H1 (cell line): ENCODE measurements at regions not wholly inside any gene's neighbourhood (a gene's known extent, or its start where the extent isn't known, plus 50 kb on each side); places are given as distances from the start of the nearest gene placed in this dataset.
A peak's percentile ranks its signal among the peaks of the same experiment; 100 is the strongest.

Experiments
- CTCF ChIA-PET: fragments of 300-600 bp; sonication (Branson Sonifier 250); formaldehyde crosslinking; loops from one replicate; lab custom pipeline; 2021; ENCODE audit not compliant: partially characterized antibody; lab: Charles Lee
- POLR2A ChIA-PET: fragments of 300-600 bp; sonication (Branson Sonifier 250); formaldehyde crosslinking; loops from one replicate; lab custom pipeline; 2021; ENCODE audit warnings: inconsistent platforms; ENCODE audit not compliant: partially characterized antibody; lab: Charles Lee
- DNase-seq, 2 experiments: peaks; one replicate each; pipeline versions ENCODE4 v3.0.0 to v3.0.0-alpha.2; 2010 to 2022; ENCODE audit warnings: low spot score in 2 of 2, low read depth in 1 of 2, mixed read lengths in 1 of 2
- FAIRE-seq: peaks from 2 replicates; lab custom pipeline; 2011; peaks lifted over from hg19 to GRCh38; lab: Jason Lieb, UNC
- H2AFZ ChIP-seq: 2 replicates; pipeline ENCODE4 v1.8.1; 2012; ENCODE audit warnings: low read length, inconsistent platforms
- H2AK5ac ChIP-seq: 2 replicates; pipeline ENCODE4 v1.6.1; 2013; ENCODE audit warnings: low read depth, low read length
- H2BK120ac ChIP-seq: replicated peaks from 2 replicates; pipeline ENCODE3; 2013; ENCODE audit warnings: low read depth, low read length, inconsistent platforms
- H2BK12ac ChIP-seq: 2 replicates; pipeline ENCODE4 v1.6.1; 2013; ENCODE audit warnings: low read depth, low read length
- H2BK15ac ChIP-seq: 2 replicates; pipeline ENCODE4 v1.6.1; 2013; ENCODE audit warnings: low read length
- H2BK20ac ChIP-seq: 2 replicates; pipeline ENCODE4 v1.6.1; 2013; ENCODE audit warnings: low read length
- H2BK5ac ChIP-seq: 2 replicates; pipeline ENCODE4 v1.6.1; 2013; ENCODE audit warnings: low read depth, low read length
- H3K14ac ChIP-seq: 2 replicates; pipeline ENCODE4 v1.6.1; 2013; ENCODE audit warnings: inconsistent platforms; ENCODE audit not compliant: insufficient read length
- H3K18ac ChIP-seq: 2 replicates; pipeline ENCODE4 v1.6.1; 2013; ENCODE audit warnings: low read length; ENCODE audit errors: extremely low read depth
- H3K23ac ChIP-seq: 2 replicates; pipeline ENCODE4 v1.6.1; 2013; ENCODE audit warnings: inconsistent platforms; ENCODE audit not compliant: insufficient read length
- H3K23me2 ChIP-seq: 2 replicates; pipeline ENCODE4 v1.6.1; 2013; ENCODE audit warnings: low read depth, low read length
- H3K27ac ChIP-seq: 2 replicates; pipeline ENCODE4 v1.6.1; 2011; ENCODE audit warnings: low read depth, low read length, inconsistent platforms
- H3K27me3 ChIP-seq, 4 experiments: replicated peaks in 1 of 4; 1 replicate in 1 of 4; 2 replicates in 3 of 4; pipeline versions ENCODE4 v1.6.1 to v1.8.1; 2011 to 2013; ENCODE audit warnings: low read length in 3 of 4, mild to moderate bottlenecking in 3 of 4, inconsistent platforms in 2 of 4, mixed read lengths in 2 of 4, moderate library complexity in 1 of 4; ENCODE audit not compliant: control insufficient read depth in 3 of 4, insufficient read depth in 3 of 4; ENCODE audit errors: extremely low read depth in 1 of 4
- H3K36me3 ChIP-seq, 4 experiments: 2 replicates each; pipeline versions ENCODE4 v1.6.1 to v1.8.1; 2011 to 2013; ENCODE audit warnings: mild to moderate bottlenecking in 4 of 4, low read length in 3 of 4, moderate library complexity in 2 of 4, control low read depth in 1 of 4, inconsistent platforms in 1 of 4; ENCODE audit not compliant: insufficient read depth in 4 of 4, control insufficient read depth in 2 of 4
- H3K4ac ChIP-seq: replicated peaks from 2 replicates; pipeline ENCODE3; 2013; ENCODE audit warnings: low read length, low read depth, mixed read lengths, inconsistent platforms; ENCODE audit not compliant: insufficient read length
- H3K4me1 ChIP-seq, 4 experiments: replicated peaks in 1 of 4; 1 replicate in 1 of 4; 2 replicates in 3 of 4; pipeline versions ENCODE4 v1.6.1 to v1.8.1; 2011 to 2013; ENCODE audit warnings: low read length in 3 of 4, inconsistent platforms in 2 of 4, mixed read lengths in 1 of 4; ENCODE audit not compliant: insufficient read depth in 4 of 4, control insufficient read depth in 3 of 4
- H3K4me2 ChIP-seq, 2 experiments: 2 replicates each; pipeline versions ENCODE4 v1.6.1 to v1.8.1; 2011 to 2013; ENCODE audit warnings: low read depth in 2 of 2, low read length in 2 of 2, control low read depth in 1 of 2, inconsistent platforms in 1 of 2, mild to moderate bottlenecking in 1 of 2; ENCODE audit not compliant: insufficient read depth in 1 of 2
- H3K4me3 ChIP-seq, 4 experiments: fragments of 200-600, 300-600 bp in 1 of 4; sonication (generic), shearing (Covaris generic), sonication (Bioruptor Twin) in 1 of 4; 2 replicates each; pipeline versions ENCODE4 v1.5.1 to v1.8.1; 2011 to 2016; ENCODE audit warnings: low read length in 4 of 4, low read depth in 3 of 4, control low read depth in 2 of 4, inconsistent platforms in 2 of 4, mild to moderate bottlenecking in 2 of 4, mixed read lengths in 1 of 4, moderate library complexity in 1 of 4; ENCODE audit not compliant: insufficient read depth in 2 of 4; ENCODE audit errors: extremely low read depth in 1 of 4
- H3K56ac ChIP-seq: replicated peaks from 2 replicates; pipeline ENCODE3; 2013; ENCODE audit warnings: low read depth, mild to moderate bottlenecking, mixed read lengths, low read length, inconsistent platforms; ENCODE audit not compliant: insufficient read length
- H3K79me1 ChIP-seq: 2 replicates; pipeline ENCODE4 v1.6.1; 2013; ENCODE audit warnings: low read depth, low read length, control low read depth
- H3K79me2 ChIP-seq, 2 experiments: 2 replicates each; pipeline versions ENCODE4 v1.6.1 to v1.8.1; 2012 to 2013; ENCODE audit warnings: low read length in 2 of 2, mild to moderate bottlenecking in 2 of 2, inconsistent platforms in 1 of 2; ENCODE audit not compliant: insufficient read depth in 2 of 2, control insufficient read depth in 1 of 2
- H3K9ac ChIP-seq, 4 experiments: replicated peaks in 1 of 4; 1 replicate in 1 of 4; 2 replicates in 3 of 4; pipeline versions ENCODE4 v1.6.1 to v1.8.1; 2011 to 2013; ENCODE audit warnings: low read depth in 3 of 4, low read length in 3 of 4, control low read depth in 2 of 4, mild to moderate bottlenecking in 2 of 4, moderate library complexity in 2 of 4, inconsistent platforms in 1 of 4; ENCODE audit errors: extremely low read depth in 1 of 4
- H3K9me3 ChIP-seq, 2 experiments: 2 replicates each; pipeline versions ENCODE4 v1.6.1 to v1.8.1; 2012 to 2013; ENCODE audit warnings: mild to moderate bottlenecking in 2 of 2, moderate library complexity in 2 of 2, control low read depth in 1 of 2, inconsistent platforms in 1 of 2, low read depth in 1 of 2, low read length in 1 of 2, mixed read lengths in 1 of 2; ENCODE audit not compliant: insufficient read depth in 2 of 2
- H4K20me1 ChIP-seq, 2 experiments: replicated peaks in 1 of 2; 2 replicates each; pipeline versions ENCODE3 to v1.8.1; 2011 to 2013; ENCODE audit warnings: inconsistent platforms in 2 of 2, low read length in 2 of 2, mild to moderate bottlenecking in 1 of 2; ENCODE audit not compliant: insufficient read depth in 2 of 2, control insufficient read depth in 1 of 2
- H4K5ac ChIP-seq: 2 replicates; pipeline ENCODE4 v1.6.1; 2013; ENCODE audit warnings: low read length, low read depth, mixed read lengths, inconsistent platforms; ENCODE audit not compliant: insufficient read length
- H4K8ac ChIP-seq: 2 replicates; pipeline ENCODE4 v1.8.0; 2013; ENCODE audit warnings: mild to moderate bottlenecking, moderate library complexity, low read length, inconsistent platforms; ENCODE audit not compliant: insufficient read depth; ENCODE audit errors: extremely low read depth
- H4K91ac ChIP-seq: replicated peaks from 2 replicates; pipeline ENCODE3; 2013; ENCODE audit warnings: low read length, mixed read lengths, inconsistent platforms; ENCODE audit not compliant: insufficient read length
- CHD1 ChIP-seq: IDR thresholded peaks from 2 replicates; pipeline ENCODE4 v1.6.1; 2012; ENCODE audit warnings: low read depth, low read length, improper control_type of control experiment
- CHD2 ChIP-seq: IDR thresholded peaks from 2 replicates; pipeline ENCODE4 v1.6.1; 2012; ENCODE audit warnings: low read length, improper control_type of control experiment
- EGR1 ChIP-seq: IDR thresholded peaks from 2 replicates; pipeline ENCODE4 v1.6.1; 2011; ENCODE audit warnings: low read depth, low read length, borderline replicate concordance
- EZH2 ChIP-seq: fragments of 200-600 bp; sonication (generic); IDR thresholded peaks from 2 replicates; pipeline ENCODE4 v1.7.1; 2012; ENCODE audit warnings: low read depth, mild to moderate bottlenecking, moderate library complexity, low read length, inconsistent platforms; ENCODE audit not compliant: severe bottlenecking
- JUND ChIP-seq: IDR thresholded peaks from 2 replicates; pipeline ENCODE4 v1.6.1; 2011; ENCODE audit warnings: mild to moderate bottlenecking, improper control_type of control experiment, low read length
- KDM4A ChIP-seq: IDR thresholded peaks from one replicate; pipeline ENCODE4 v1.7.1; 2012; ENCODE audit warnings: low read depth, mild to moderate bottlenecking, moderate library complexity, low read length, inconsistent platforms; ENCODE audit not compliant: severe bottlenecking
- POLR2A ChIP-seq, 2 experiments: IDR thresholded peaks; 1 replicate in 1 of 2; 2 replicates in 1 of 2; pipeline ENCODE4 v1.6.1; 2011; ENCODE audit warnings: low read depth in 2 of 2, low read length in 2 of 2, mild to moderate bottlenecking in 2 of 2; ENCODE audit errors: control extremely low read depth in 1 of 2
- POU5F1 ChIP-seq: IDR thresholded peaks from 2 replicates; pipeline ENCODE4 v1.6.1; 2011; ENCODE audit warnings: low read depth, mild to moderate bottlenecking, low read length, moderate library complexity
- SUZ12 ChIP-seq: fragments of 200-600 bp; sonication (generic); IDR thresholded peaks from 2 replicates; pipeline ENCODE4 v1.6.1; 2012; ENCODE audit warnings: mild to moderate bottlenecking, inconsistent platforms, low read length, moderate library complexity, mixed read lengths
- TBP ChIP-seq: IDR thresholded peaks from 2 replicates; pipeline ENCODE4 v1.6.1; 2011; ENCODE audit warnings: low read depth, low read length, improper control_type of control experiment
- TEAD4 ChIP-seq: IDR thresholded peaks from 2 replicates; pipeline ENCODE4 v1.6.1; 2012; ENCODE audit warnings: low read depth, low read length, inconsistent platforms, mixed read lengths
- WGBS, 2 experiments: shearing (Covaris generic) in 1 of 2; methylation state at CpG; one replicate each; pipeline versions ENCODE4 v1.1.6 to v1.1.7; 2013 to 2015; ENCODE audit warnings: low lambda C conversion rate in 2 of 2, mixed read lengths in 2 of 2, inconsistent platforms in 1 of 2, low coverage in 1 of 2, missing lambda C conversion rate in 1 of 2; ENCODE audit not compliant: insufficient replicate concordance in 2 of 2, insufficient coverage in 1 of 2, insufficient read length in 1 of 2; ENCODE audit errors: extremely low coverage in 1 of 2, missing lambda C conversion rate in 1 of 2; 5-methylcytosine and 5-hydroxymethylcytosine counted together
- TF ChIP-seq, protein P1 (sequence below): IDR thresholded peaks from 2 replicates; pipeline ENCODE4 v1.6.1; 2012; ENCODE audit warnings: low read length, inconsistent platforms

DNA sequence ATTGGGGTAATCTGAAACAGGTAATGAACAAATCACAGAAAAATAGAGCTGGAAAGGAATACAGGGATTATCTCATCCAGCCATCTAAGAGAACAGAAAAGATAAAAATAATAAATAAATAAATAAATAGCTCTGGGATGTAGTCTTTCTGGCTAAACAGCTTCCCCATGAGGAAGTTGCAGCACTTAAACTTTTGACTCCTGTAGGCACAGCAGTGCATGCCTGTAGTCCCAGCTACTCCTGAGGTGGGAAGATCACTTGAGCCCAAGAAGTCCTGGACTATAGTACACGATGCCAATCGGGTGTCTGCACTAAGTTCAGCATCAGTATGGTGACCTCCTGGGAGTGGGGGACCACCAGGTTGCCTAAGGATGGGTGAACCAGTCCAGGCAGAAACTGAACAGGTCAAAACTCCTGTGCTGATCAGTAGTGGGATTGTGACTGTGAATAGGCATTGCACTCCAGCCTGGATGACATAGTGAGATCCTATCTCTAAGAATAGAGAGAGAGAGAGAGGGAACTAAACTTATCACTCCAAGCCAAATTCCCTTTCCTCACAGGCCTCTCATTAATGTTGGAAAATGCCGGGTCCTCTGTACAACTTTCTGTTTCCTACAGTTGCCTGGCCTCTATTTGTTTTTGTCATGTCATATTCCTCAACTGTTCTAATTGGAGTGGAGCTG is 61.7 kb upstream of the CDK13 start:
- peak overlapping the region; percentile 51 for H4K91ac ChIP-seq
- H3K56ac ChIP-seq, result no peak overlapping the region
- no peaks in the 10 kb centered on the region for H3K27me3 ChIP-seq
- H3K23ac ChIP-seq, result no peak overlapping the region
- no peaks in the 10 kb centered on the region for H3K9me3 ChIP-seq
- no peak overlapping the region for H3K27ac ChIP-seq
- 86% methylated on average over 3 of the region's 3 CpGs; no CpG with 5 or more reads in 1 of the 2 experiments for WGBS, 2 experiments
- no peak overlapping the region for H2AFZ ChIP-seq
- FAIRE-seq (no peak), DNase-seq (peak in 1 of 2 experiments; percentile 19)
- TF ChIP-seq CHD2 (no peak), POLR2A (IDR thresholded peaks at IDR 0.05; ENCODE audit: control extremely low read depth in 1 of 2, low read depth in 2 of 2, low read length in 2 of 2) (no peak), EZH2 (no peak), CHD1 (no peak), SUZ12 (no peak), EGR1 (no peak), KDM4A (no peak), TBP (no peak), JUND (no peak), TEAD4 (no peak), POU5F1 (no peak)
- TF ChIP-seq, protein P1, sequence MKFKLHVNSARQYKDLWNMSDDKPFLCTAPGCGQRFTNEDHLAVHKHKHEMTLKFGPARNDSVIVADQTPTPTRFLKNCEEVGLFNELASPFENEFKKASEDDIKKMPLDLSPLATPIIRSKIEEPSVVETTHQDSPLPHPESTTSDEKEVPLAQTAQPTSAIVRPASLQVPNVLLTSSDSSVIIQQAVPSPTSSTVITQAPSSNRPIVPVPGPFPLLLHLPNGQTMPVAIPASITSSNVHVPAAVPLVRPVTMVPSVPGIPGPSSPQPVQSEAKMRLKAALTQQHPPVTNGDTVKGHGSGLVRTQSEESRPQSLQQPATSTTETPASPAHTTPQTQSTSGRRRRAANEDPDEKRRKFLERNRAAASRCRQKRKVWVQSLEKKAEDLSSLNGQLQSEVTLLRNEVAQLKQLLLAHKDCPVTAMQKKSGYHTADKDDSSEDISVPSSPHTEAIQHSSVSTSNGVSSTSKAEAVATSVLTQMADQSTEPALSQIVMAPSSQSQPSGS, result no peak
- ChIA-PET CTCF (interaction anchor here (8.4 kb wide), 1 partner anchor 9 kb away, joined by 68 read pairs; no protein-coding TSS in a partner anchor), POLR2A (no interaction called here)
- H3K9ac ChIP-seq, result no peak overlapping the region
- H2BK12ac ChIP-seq, result no peak overlapping the region
- no peak overlapping the region for H4K5ac ChIP-seq
- no peak overlapping the region for H3K14ac ChIP-seq
- no peaks in the 10 kb centered on the region; a peak in 2 of 7 replicates for H3K4me1 ChIP-seq
- no peak overlapping the region for H2BK15ac ChIP-seq
- H3K36me3 ChIP-seq, result no peaks in the 10 kb centered on the region
- no peaks in the 10 kb centered on the region for H3K23me2 ChIP-seq
- H3K79me2 ChIP-seq, result no peaks in the 10 kb centered on the region
- H2BK20ac ChIP-seq, result no peak overlapping the region
- H2BK120ac ChIP-seq, result no peak overlapping the region
- H3K4ac ChIP-seq, result no peak overlapping the region
- H3K4me3 ChIP-seq, result no peak overlapping the region
- H4K8ac ChIP-seq, result no peak overlapping the region
- H4K20me1 ChIP-seq, result no peaks in the 10 kb centered on the region
- H3K79me1 ChIP-seq, result no peaks in the 10 kb centered on the region
- H2BK5ac ChIP-seq, result no peak overlapping the region
- no peak overlapping the region for H3K4me2 ChIP-seq
- H3K18ac ChIP-seq, result no peak overlapping the region
- H2AK5ac ChIP-seq, result no peak overlapping the region
